ENCODE measurements at regions not wholly inside any gene's neighbourhood (a gene's known extent, or its start where the extent isn't known, plus 50 kb on each side); places are given as distances from the start of the nearest gene placed in this dataset.

DNA sequence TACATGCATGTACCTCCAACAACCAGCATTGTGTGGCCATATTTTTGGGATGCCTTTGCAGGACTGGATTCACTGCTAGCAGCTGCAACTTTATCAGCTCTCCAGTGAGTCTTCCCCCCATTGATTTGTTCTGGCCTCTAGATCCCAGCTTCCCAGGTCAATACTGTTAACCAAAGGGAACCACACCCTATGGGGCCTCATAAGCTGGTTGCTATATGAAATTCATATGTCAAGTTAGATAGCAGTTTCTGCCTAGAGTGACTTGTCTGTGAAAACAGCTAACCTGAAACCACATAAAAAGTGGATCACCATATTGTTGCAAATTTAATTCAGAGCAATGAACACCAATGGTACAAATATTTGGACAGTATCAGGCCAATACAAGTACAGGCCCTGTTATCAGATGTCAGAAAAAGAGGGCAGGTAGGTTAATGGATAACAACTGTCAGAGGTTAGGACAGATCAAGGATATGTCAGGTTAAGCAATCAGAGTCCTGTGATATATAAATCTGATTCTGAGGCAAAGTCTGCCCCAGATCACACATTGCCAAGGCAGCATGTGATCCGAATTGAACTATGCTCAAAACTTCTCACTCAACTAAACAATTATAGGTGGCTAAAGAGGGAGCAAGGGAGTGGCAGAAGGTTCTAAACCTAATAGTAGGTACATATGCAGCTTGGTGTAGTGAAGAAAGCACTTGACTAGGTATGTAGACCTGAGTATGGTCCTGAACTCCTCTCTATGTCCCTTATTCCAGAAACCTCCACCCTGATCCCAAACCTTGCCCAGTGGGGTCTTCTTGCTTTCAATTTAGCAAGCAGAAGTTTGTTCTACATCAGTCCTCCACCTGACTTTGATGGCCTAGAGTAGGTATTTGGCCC is 94.7 kb upstream of the FOXN2 start:
- TF ChIP-seq POLR2A (IDR thresholded peaks at IDR 0.05): no peak
- TF ChIP-seq, protein P1, sequence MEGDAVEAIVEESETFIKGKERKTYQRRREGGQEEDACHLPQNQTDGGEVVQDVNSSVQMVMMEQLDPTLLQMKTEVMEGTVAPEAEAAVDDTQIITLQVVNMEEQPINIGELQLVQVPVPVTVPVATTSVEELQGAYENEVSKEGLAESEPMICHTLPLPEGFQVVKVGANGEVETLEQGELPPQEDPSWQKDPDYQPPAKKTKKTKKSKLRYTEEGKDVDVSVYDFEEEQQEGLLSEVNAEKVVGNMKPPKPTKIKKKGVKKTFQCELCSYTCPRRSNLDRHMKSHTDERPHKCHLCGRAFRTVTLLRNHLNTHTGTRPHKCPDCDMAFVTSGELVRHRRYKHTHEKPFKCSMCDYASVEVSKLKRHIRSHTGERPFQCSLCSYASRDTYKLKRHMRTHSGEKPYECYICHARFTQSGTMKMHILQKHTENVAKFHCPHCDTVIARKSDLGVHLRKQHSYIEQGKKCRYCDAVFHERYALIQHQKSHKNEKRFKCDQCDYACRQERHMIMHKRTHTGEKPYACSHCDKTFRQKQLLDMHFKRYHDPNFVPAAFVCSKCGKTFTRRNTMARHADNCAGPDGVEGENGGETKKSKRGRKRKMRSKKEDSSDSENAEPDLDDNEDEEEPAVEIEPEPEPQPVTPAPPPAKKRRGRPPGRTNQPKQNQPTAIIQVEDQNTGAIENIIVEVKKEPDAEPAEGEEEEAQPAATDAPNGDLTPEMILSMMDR (IDR thresholded peaks at IDR 0.05): no peak
- no peak for TF ChIP-seq EP300 (IDR thresholded peaks at IDR 0.05)

Data from stomach (tissue), 4 donors.